Stomach (tissue), 4 donors: ENCODE measurements at regions not wholly inside any gene's neighbourhood (a gene's known extent, or its start where the extent isn't known, plus 50 kb on each side); places are given as distances from the start of the nearest gene placed in this dataset.

ENCODE experiments used
- POLR2A ChIP-seq, 4 donors: fragments of 450-650 bp; IDR thresholded peaks; one replicate each; pipeline ENCODE4 v1.6.1; 2016; ENCODE audit warnings: antibody characterized with exemption in 4 of 4, control low read depth in 2 of 4, mild to moderate bottlenecking in 1 of 4, moderate library complexity in 1 of 4
- TF ChIP-seq, protein P1 (sequence below), 7 experiments: fragments of 450-650 bp in 4 of 7; fragments of 200-600 bp in 3 of 7; sonication (generic) in 3 of 7; IDR thresholded peaks; one replicate each; pipeline ENCODE4 v1.5.1; 2016 to 2019; ENCODE audit warnings: antibody characterized with exemption in 7 of 7, control low read depth in 2 of 7, mild to moderate bottlenecking in 1 of 7

DNA sequence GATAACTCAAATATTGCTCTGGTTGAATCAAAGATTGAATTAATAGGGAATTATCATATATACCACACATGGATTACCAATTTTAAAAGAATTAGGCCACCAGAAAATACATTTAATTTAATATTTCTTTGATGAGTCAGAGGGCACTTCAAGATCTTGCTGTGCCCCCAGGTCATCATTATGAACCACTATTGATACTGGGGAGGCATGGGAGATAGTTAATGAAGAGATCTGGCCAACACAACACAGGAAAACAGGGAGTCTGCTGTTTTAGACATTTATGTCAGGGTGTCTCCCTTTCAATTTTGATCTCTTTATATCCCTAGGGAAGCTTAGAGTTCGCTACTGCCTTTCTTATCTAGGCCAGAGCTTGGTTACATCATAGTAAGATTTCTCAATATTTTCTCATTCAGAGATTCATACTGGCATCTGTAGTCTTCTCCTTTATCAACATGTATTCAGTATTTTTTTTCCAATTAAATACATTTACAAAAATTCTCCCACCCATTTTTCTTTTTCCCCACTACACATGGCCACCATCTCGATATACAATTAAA, 158.3 kb upstream of the ZFHX3 start:
- TF ChIP-seq, protein P1, sequence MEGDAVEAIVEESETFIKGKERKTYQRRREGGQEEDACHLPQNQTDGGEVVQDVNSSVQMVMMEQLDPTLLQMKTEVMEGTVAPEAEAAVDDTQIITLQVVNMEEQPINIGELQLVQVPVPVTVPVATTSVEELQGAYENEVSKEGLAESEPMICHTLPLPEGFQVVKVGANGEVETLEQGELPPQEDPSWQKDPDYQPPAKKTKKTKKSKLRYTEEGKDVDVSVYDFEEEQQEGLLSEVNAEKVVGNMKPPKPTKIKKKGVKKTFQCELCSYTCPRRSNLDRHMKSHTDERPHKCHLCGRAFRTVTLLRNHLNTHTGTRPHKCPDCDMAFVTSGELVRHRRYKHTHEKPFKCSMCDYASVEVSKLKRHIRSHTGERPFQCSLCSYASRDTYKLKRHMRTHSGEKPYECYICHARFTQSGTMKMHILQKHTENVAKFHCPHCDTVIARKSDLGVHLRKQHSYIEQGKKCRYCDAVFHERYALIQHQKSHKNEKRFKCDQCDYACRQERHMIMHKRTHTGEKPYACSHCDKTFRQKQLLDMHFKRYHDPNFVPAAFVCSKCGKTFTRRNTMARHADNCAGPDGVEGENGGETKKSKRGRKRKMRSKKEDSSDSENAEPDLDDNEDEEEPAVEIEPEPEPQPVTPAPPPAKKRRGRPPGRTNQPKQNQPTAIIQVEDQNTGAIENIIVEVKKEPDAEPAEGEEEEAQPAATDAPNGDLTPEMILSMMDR (IDR thresholded peaks at IDR 0.05) = no peak
- no peak for TF ChIP-seq POLR2A (IDR thresholded peaks at IDR 0.05)
